Astrocyte (in vitro differentiated cells and primary cell): ENCODE measurements at regions not wholly inside any gene's neighbourhood (a gene's known extent, or its start where the extent isn't known, plus 50 kb on each side); places are given as distances from the start of the nearest gene placed in this dataset.

ENCODE experiments used
- DNase-seq: peaks from one replicate; pipeline ENCODE4 v3.0.0-alpha.2; 2010; ENCODE audit warnings: low read depth
- FAIRE-seq: peaks from 2 replicates; lab custom pipeline; 2011; peaks lifted over from hg19 to GRCh38; lab: Jason Lieb, UNC
- H2AFZ ChIP-seq: 2 replicates; pipeline ENCODE4 v1.6.0; 2012; ENCODE audit warnings: low read depth, low read length, inconsistent platforms
- H3K27ac ChIP-seq: 2 replicates; pipeline ENCODE4 v1.5.1; 2011; ENCODE audit warnings: low read depth, low read length, inconsistent platforms
- H3K27me3 ChIP-seq: 2 replicates; pipeline ENCODE4 v1.6.0; 2011; ENCODE audit warnings: low read length, inconsistent platforms; ENCODE audit not compliant: insufficient read depth
- H3K36me3 ChIP-seq: 2 replicates; pipeline ENCODE4 v1.5.1; 2011; ENCODE audit warnings: low read length, inconsistent platforms; ENCODE audit not compliant: insufficient read depth
- H3K4me1 ChIP-seq: 2 replicates; pipeline ENCODE4 v1.5.1; 2011; ENCODE audit warnings: low read length, inconsistent platforms; ENCODE audit not compliant: insufficient read depth
- H3K4me2 ChIP-seq: 2 replicates; pipeline ENCODE4 v1.6.0; 2012; ENCODE audit warnings: low read length, inconsistent platforms
- H3K4me3 ChIP-seq: 2 replicates; pipeline ENCODE4 v1.5.1; 2011; ENCODE audit warnings: low read depth, mild to moderate bottlenecking, low read length, inconsistent platforms; ENCODE audit not compliant: insufficient read depth
- H3K79me2 ChIP-seq: 2 replicates; pipeline ENCODE4 v1.6.0; 2012; ENCODE audit warnings: mild to moderate bottlenecking, low read length, inconsistent platforms; ENCODE audit not compliant: insufficient read depth
- H3K9ac ChIP-seq: 2 replicates; pipeline ENCODE4 v1.6.0; 2012; ENCODE audit warnings: mild to moderate bottlenecking, low read length, inconsistent platforms
- H3K9me3 ChIP-seq: 2 replicates; pipeline ENCODE4 v1.5.1; 2012; ENCODE audit warnings: low read depth, mild to moderate bottlenecking, low read length, inconsistent platforms; ENCODE audit not compliant: insufficient read depth
- H4K20me1 ChIP-seq: 2 replicates; pipeline ENCODE4 v1.6.0; 2012; ENCODE audit warnings: low read length, inconsistent platforms; ENCODE audit not compliant: insufficient read depth
- H3K27ac Mint-ChIP-seq: one replicate; pipeline ENCODE4 v1.8.0; 2021; ENCODE audit warnings: mild to moderate bottlenecking, mixed read lengths; ENCODE audit not compliant: unreplicated experiment
- H3K27me3 Mint-ChIP-seq: one replicate; pipeline ENCODE4 v1.8.0; 2021; ENCODE audit warnings: low read depth, mixed read lengths; ENCODE audit not compliant: unreplicated experiment
- H3K36me3 Mint-ChIP-seq: one replicate; pipeline ENCODE4 v1.8.0; 2021; ENCODE audit warnings: low read depth, mixed read lengths; ENCODE audit not compliant: unreplicated experiment
- H3K4me1 Mint-ChIP-seq: one replicate; pipeline ENCODE4 v1.8.0; 2021; ENCODE audit warnings: low read depth, mixed read lengths; ENCODE audit not compliant: unreplicated experiment
- H3K4me3 Mint-ChIP-seq: one replicate; pipeline ENCODE4 v1.8.0; 2021; ENCODE audit warnings: mild to moderate bottlenecking, moderate library complexity, mixed read lengths; ENCODE audit not compliant: unreplicated experiment
- H3K9me3 Mint-ChIP-seq: one replicate; pipeline ENCODE4 v1.8.0; 2021; ENCODE audit warnings: mild to moderate bottlenecking, mixed read lengths; ENCODE audit not compliant: unreplicated experiment
- EZH2 ChIP-seq: IDR thresholded peaks from 2 replicates; pipeline ENCODE4 v1.6.1; 2012; ENCODE audit warnings: mild to moderate bottlenecking, low read length, inconsistent platforms; ENCODE audit not compliant: insufficient read depth
- TF ChIP-seq, protein P1 (sequence below): IDR thresholded peaks from 2 replicates; pipeline ENCODE4 v1.5.1; 2011; ENCODE audit warnings: low read depth, mild to moderate bottlenecking, inconsistent platforms, low read length, moderate library complexity; ENCODE audit not compliant: insufficient read depth

DNA sequence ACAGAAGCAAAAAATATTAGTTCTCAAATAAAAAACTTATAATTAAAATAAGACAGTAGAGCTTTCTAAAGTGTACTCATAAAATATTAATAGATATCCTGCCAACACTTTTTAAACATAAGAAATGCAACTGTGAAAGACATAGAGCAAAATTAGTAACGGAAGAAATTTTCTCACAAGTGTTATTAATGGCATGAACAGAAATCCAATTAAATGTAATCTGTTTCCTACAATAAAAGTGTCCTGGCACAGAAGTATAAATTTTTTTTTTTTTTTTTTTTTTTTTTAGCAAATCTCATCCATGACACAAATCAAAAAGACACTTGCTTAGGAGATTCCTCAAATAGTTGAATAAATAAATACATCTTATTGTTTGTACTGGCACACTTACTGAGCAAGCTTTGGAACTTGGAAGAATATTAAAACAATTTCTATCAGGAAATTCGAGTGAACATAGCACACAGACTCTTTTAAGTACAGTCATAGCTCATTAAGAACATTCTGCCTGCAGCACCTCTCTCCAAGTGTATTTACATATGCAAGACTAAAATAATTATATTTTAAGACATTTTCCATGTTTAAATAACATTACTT lies 227.2 kb upstream of the ROBO2 start:
- no peak overlapping the region for H3K4me3 Mint-ChIP-seq

DNA sequence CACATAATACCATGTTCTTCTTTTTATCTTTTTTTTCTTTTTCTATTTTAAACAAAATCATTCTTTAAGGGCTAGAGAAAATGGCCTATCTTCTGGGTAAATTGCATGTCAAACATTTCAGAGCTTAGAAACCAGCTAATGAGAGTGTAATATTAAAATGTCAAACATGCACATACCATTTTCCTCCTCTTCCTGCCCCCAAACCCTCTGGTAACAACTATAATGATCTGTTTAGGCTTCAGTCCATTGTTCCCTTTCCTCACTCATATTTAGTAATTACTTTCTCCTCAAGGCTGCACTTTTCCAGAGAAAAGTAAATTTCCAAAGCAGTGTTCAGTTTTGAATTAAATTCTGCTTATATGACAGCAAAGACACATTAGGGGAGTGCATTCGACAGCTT lies 224.3 kb upstream of the ROBO2 start:
- no peak for FAIRE-seq
- Histone ChIP-seq H3K27me3 (no peaks in the 10 kb centered on the region), H3K4me2 (no peak overlapping the region), H3K36me3 (no peaks in the 10 kb centered on the region), H3K27ac (no peak overlapping the region), H4K20me1 (no peaks in the 10 kb centered on the region), H2AFZ (no peak overlapping the region), H3K9ac (no peak overlapping the region), H3K4me1 (no peaks in the 10 kb centered on the region), H3K4me3 (no peak overlapping the region), H3K9me3 (no peaks in the 10 kb centered on the region), H3K79me2 (no peaks in the 10 kb centered on the region)
- DNase-seq, result no peak
- no peaks in the 10 kb centered on the region for H3K9me3 Mint-ChIP-seq
- H3K27me3 Mint-ChIP-seq, result no peaks in the 10 kb centered on the region
- H3K27ac Mint-ChIP-seq, result no peak overlapping the region
- H3K4me1 Mint-ChIP-seq, result no peaks in the 10 kb centered on the region
- no peak overlapping the region for H3K4me3 Mint-ChIP-seq
- no peak for TF ChIP-seq EZH2
- TF ChIP-seq, protein P1, sequence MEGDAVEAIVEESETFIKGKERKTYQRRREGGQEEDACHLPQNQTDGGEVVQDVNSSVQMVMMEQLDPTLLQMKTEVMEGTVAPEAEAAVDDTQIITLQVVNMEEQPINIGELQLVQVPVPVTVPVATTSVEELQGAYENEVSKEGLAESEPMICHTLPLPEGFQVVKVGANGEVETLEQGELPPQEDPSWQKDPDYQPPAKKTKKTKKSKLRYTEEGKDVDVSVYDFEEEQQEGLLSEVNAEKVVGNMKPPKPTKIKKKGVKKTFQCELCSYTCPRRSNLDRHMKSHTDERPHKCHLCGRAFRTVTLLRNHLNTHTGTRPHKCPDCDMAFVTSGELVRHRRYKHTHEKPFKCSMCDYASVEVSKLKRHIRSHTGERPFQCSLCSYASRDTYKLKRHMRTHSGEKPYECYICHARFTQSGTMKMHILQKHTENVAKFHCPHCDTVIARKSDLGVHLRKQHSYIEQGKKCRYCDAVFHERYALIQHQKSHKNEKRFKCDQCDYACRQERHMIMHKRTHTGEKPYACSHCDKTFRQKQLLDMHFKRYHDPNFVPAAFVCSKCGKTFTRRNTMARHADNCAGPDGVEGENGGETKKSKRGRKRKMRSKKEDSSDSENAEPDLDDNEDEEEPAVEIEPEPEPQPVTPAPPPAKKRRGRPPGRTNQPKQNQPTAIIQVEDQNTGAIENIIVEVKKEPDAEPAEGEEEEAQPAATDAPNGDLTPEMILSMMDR, result no peak
- H3K36me3 Mint-ChIP-seq, result no peaks in the 10 kb centered on the region

More for the DNA sequence above, 227.2 kb upstream of the ROBO2 start:
- no peak for TF ChIP-seq EZH2
- TF ChIP-seq, protein P1, result no peak
- H4K20me1 ChIP-seq, result no peaks in the 10 kb centered on the region
- Mint-ChIP-seq H3K27me3 (no peaks in the 10 kb centered on the region), H3K4me1 (no peaks in the 10 kb centered on the region), H3K27ac (no peak overlapping the region), H3K9me3 (no peaks in the 10 kb centered on the region), H3K36me3 (no peaks in the 10 kb centered on the region)
- FAIRE-seq (no peak), DNase-seq (no peak)
- no peaks in the 10 kb centered on the region for H3K79me2 ChIP-seq
- H3K27me3 ChIP-seq, result no peaks in the 10 kb centered on the region
- no peak overlapping the region for H3K27ac ChIP-seq
- no peak overlapping the region for H3K9ac ChIP-seq
- H3K4me3 ChIP-seq, result no peak overlapping the region
- H3K36me3 ChIP-seq, result no peaks in the 10 kb centered on the region
- H3K4me2 ChIP-seq, result no peak overlapping the region
- no peaks in the 10 kb centered on the region for H3K4me1 ChIP-seq
- no peaks in the 10 kb centered on the region for H3K9me3 ChIP-seq
- H2AFZ ChIP-seq, result no peak overlapping the region

DNA sequence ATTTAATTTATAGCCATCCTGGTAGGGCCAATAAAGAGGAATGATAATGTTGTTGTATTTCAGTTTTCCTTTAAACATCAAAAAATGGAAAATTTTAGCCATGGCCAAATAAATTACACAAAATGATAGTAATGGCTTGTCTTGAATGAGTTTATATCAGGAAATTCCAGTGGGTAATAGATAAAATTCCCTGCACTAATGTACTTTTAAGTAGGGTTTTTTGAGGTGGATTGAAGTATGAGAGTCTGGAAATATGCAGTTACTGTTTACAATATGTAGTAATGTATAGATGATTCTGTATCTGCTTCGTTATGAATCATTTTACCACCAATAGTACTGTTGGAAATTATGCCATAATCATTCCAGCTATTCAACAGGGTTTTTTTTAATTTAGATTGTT lies 219.4 kb upstream of the ROBO2 start:
- Mint-ChIP-seq H3K9me3 (no peaks in the 10 kb centered on the region), H3K4me3 (no peak overlapping the region), H3K36me3 (no peaks in the 10 kb centered on the region), H3K27ac (no peak overlapping the region), H3K4me1 (peaks cover 1% of the 10 kb centered on the region), H3K27me3 (no peaks in the 10 kb centered on the region)
- no peak overlapping the region for H3K4me3 ChIP-seq
- no peak overlapping the region for H3K9ac ChIP-seq
- no peaks in the 10 kb centered on the region for H3K9me3 ChIP-seq
- no peak overlapping the region for H3K27ac ChIP-seq
- no peaks in the 10 kb centered on the region for H4K20me1 ChIP-seq
- H3K36me3 ChIP-seq, result no peaks in the 10 kb centered on the region
- H3K79me2 ChIP-seq, result no peaks in the 10 kb centered on the region
- H3K27me3 ChIP-seq, result no peaks in the 10 kb centered on the region
- H3K4me1 ChIP-seq, result no peaks in the 10 kb centered on the region
- FAIRE-seq, result no peak
- H2AFZ ChIP-seq, result no peak overlapping the region
- no peak for TF ChIP-seq EZH2
- TF ChIP-seq, protein P1, result no peak
- H3K4me2 ChIP-seq, result no peak overlapping the region
- DNase-seq, result no peak
